OCI-LY3 (cell line): ENCODE measurements at regions not wholly inside any gene's neighbourhood (a gene's known extent, or its start where the extent isn't known, plus 50 kb on each side); places are given as distances from the start of the nearest gene placed in this dataset.

Experiments
- EZH2phosphoT487 ChIP-seq: fragments of 200-600 bp; shearing (Covaris generic); IDR thresholded peaks from 2 replicates; pipeline ENCODE4 v1.6.1; 2018; ENCODE audit warnings: antibody characterized with exemption, mixed run types, low read depth
- TF ChIP-seq, protein P1 (sequence below): fragments of 200-600, 300-600 bp; sonication (generic); IDR thresholded peaks from 2 replicates; pipeline ENCODE4 v1.5.1; 2014; ENCODE audit warnings: antibody characterized with exemption, low read length, low read depth

DNA sequence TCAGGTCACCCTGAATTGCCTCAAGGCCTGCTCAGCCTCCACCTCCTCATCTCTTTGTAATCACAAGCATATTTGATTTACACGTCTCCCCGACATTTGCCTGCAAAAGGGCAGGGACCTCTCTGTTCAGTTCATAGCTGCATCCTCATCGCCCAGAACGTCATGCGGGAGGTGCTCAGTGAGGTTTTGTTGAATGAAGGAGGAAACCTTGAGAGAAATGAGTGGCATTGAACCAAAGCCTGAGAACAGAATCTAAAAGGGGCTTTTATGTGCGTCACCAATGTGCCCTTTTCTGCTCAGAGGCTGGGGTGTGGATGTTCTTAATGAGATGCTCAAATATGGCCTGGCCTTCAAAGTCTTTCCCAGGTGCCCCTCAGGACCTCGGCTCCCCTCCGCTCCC lies 50.0 kb upstream of the LHX5 start:
- TF ChIP-seq, protein P1, sequence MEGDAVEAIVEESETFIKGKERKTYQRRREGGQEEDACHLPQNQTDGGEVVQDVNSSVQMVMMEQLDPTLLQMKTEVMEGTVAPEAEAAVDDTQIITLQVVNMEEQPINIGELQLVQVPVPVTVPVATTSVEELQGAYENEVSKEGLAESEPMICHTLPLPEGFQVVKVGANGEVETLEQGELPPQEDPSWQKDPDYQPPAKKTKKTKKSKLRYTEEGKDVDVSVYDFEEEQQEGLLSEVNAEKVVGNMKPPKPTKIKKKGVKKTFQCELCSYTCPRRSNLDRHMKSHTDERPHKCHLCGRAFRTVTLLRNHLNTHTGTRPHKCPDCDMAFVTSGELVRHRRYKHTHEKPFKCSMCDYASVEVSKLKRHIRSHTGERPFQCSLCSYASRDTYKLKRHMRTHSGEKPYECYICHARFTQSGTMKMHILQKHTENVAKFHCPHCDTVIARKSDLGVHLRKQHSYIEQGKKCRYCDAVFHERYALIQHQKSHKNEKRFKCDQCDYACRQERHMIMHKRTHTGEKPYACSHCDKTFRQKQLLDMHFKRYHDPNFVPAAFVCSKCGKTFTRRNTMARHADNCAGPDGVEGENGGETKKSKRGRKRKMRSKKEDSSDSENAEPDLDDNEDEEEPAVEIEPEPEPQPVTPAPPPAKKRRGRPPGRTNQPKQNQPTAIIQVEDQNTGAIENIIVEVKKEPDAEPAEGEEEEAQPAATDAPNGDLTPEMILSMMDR = no peak
- no peak for TF ChIP-seq EZH2phosphoT487
